GM23338 (cell line): ENCODE measurements at regions not wholly inside any gene's neighbourhood (a gene's known extent, or its start where the extent isn't known, plus 50 kb on each side); places are given as distances from the start of the nearest gene placed in this dataset.

Source experiments
- CTCF ChIP-seq, 2 experiments: fragments of 200-600 bp in 1 of 2; sonication (generic) in 1 of 2; conservative IDR thresholded peaks; 2 replicates each; pipeline versions ENCODE4 v1.5.1 to v1.6.1; 2016 to 2017; ENCODE audit warnings: antibody characterized with exemption in 2 of 2, low read depth in 2 of 2, mild to moderate bottlenecking in 2 of 2, moderate library complexity in 1 of 2
- EZH2 ChIP-seq: fragments of 200-600 bp; sonication (generic); IDR thresholded peaks from one replicate; pipeline ENCODE4 v1.8.0; 2017; ENCODE audit warnings: antibody characterized with exemption, mild to moderate bottlenecking, low read depth; ENCODE audit not compliant: unreplicated experiment
- EZH2phosphoT487 ChIP-seq: fragments of 200-600 bp; sonication (generic); IDR thresholded peaks from one replicate; pipeline ENCODE4 v1.8.1; 2018; ENCODE audit warnings: antibody characterized with exemption; ENCODE audit not compliant: unreplicated experiment
- POLR2AphosphoS5 ChIP-seq: IDR thresholded peaks from 2 replicates; pipeline ENCODE4 v1.6.1; 2016; ENCODE audit warnings: antibody characterized with exemption, low read depth
- REST ChIP-seq: IDR thresholded peaks from one replicate; pipeline ENCODE4 v1.6.1; 2018; ENCODE audit warnings: antibody characterized with exemption; ENCODE audit not compliant: unreplicated experiment
- ZNF331 ChIP-seq: fragments of 250-450 bp; sonication (Bioruptor Pico); IDR thresholded peaks from 2 replicates; pipeline ENCODE4 v1.5.0; 2020; ENCODE audit warnings: low read depth, mild to moderate bottlenecking, moderate library complexity

GRCh38 chr10:78553792-78554191, 515.0 kb upstream of the ZMIZ1 start:
- TF ChIP-seq CTCF (conservative IDR thresholded peaks at IDR 0.05; ENCODE audit: low read depth in 2 of 2) = no peak
- no peak for TF ChIP-seq REST
- no peak for TF ChIP-seq EZH2
- TF ChIP-seq EZH2phosphoT487 = no peak
- TF ChIP-seq ZNF331 (CRISPR knock-in tag) = no peak
- TF ChIP-seq POLR2AphosphoS5 = no peak
